Right lobe of liver (tissue), 4 donors: ENCODE measurements at regions not wholly inside any gene's neighbourhood (a gene's known extent, or its start where the extent isn't known, plus 50 kb on each side); places are given as distances from the start of the nearest gene placed in this dataset.

Experiments
- POLR2A ChIP-seq: fragments of 450-650 bp; IDR thresholded peaks from one replicate; pipeline ENCODE4 v1.6.1; 2017; ENCODE audit warnings: antibody characterized with exemption, mild to moderate bottlenecking
- TF ChIP-seq, protein P1 (sequence below), 4 donors: fragments of 200-600 bp in 3 of 4; fragments of 450-650 bp in 1 of 4; IDR thresholded peaks; one replicate each; pipeline versions ENCODE4 v1.5.1 to v1.8.0; 2016 to 2022; ENCODE audit warnings: antibody characterized with exemption in 4 of 4, mild to moderate bottlenecking in 2 of 4
- donor health status: DM: no; HTN: no; CAD: no.
- donor health status: DM: no; HTN: no; CAD: no.
- donor health status: DM: no; HTN: yes; CAD: no.

DNA sequence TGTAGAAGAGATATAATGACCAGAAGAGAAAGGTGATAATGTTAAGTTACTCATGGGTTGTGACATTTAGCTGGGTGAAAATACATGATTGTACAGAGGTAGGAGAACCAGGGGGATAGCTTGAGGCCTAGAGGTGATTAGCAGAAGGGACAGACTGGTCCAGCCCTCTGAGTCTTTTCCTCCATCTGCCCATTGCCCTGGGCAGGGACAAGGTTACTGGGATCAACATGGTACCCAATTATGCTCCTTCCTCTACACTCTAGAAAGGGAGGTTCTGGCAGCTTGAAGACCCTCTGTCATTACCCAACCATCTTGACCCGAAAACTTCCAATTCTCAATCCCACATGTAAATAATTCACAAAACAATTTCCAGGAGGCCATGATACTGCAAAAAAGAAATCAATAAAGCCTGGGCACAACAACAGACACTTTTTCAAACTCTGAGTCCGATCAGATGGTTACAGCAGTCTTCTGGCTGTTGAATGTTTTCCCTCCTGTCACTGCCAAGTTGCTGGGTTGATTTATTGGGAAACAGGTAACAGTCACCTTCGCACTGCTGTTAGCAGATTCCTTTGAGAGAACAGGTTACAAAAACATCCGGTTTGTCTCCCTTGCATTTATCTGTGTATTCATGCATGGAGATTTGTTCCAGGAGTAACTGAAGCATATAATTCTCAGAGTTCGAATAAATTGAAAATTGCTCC is 239.1 kb upstream of the HTR2A start:
- TF ChIP-seq, protein P1, sequence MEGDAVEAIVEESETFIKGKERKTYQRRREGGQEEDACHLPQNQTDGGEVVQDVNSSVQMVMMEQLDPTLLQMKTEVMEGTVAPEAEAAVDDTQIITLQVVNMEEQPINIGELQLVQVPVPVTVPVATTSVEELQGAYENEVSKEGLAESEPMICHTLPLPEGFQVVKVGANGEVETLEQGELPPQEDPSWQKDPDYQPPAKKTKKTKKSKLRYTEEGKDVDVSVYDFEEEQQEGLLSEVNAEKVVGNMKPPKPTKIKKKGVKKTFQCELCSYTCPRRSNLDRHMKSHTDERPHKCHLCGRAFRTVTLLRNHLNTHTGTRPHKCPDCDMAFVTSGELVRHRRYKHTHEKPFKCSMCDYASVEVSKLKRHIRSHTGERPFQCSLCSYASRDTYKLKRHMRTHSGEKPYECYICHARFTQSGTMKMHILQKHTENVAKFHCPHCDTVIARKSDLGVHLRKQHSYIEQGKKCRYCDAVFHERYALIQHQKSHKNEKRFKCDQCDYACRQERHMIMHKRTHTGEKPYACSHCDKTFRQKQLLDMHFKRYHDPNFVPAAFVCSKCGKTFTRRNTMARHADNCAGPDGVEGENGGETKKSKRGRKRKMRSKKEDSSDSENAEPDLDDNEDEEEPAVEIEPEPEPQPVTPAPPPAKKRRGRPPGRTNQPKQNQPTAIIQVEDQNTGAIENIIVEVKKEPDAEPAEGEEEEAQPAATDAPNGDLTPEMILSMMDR (IDR thresholded peaks at IDR 0.05), result no peak
- TF ChIP-seq POLR2A, result no peak
